HFFc6 (cell line): ENCODE measurements at regions not wholly inside any gene's neighbourhood (a gene's known extent, or its start where the extent isn't known, plus 50 kb on each side); places are given as distances from the start of the nearest gene placed in this dataset.
"Not testable (repeated sequence)": the region's sequence is repeated elsewhere in the genome, so short reads cannot be mapped to it uniquely, and the experiment has no call there.

ENCODE experiments used
- DNase-seq: peaks from one replicate; pipeline ENCODE4 v3.0.0-alpha.2; 2018
- H3K27ac Mint-ChIP-seq: 2 replicates; pipeline ENCODE4 v1.8.0; 2020; ENCODE audit warnings: mild to moderate bottlenecking, mixed read lengths
- H3K27me3 Mint-ChIP-seq: 2 replicates; pipeline ENCODE4 v1.8.0; 2021; ENCODE audit warnings: mild to moderate bottlenecking, moderate library complexity, mixed read lengths; ENCODE audit not compliant: insufficient read depth
- H3K36me3 Mint-ChIP-seq: 2 replicates; pipeline ENCODE4 v1.8.0; 2021; ENCODE audit warnings: low read depth, mixed read lengths
- H3K4me1 Mint-ChIP-seq: 2 replicates; pipeline ENCODE4 v1.8.0; 2020; ENCODE audit warnings: low read depth, mixed read lengths
- H3K4me3 Mint-ChIP-seq: 2 replicates; pipeline ENCODE4 v1.8.0; 2020; ENCODE audit warnings: mild to moderate bottlenecking, moderate library complexity, mixed read lengths
- H3K9me3 Mint-ChIP-seq: 2 replicates; pipeline ENCODE4 v1.8.0; 2020; ENCODE audit warnings: mild to moderate bottlenecking, mixed read lengths
- TF ChIP-seq, protein P1 (sequence below): fragments of 200-600 bp; sonication (generic); IDR thresholded peaks from 2 replicates; pipeline ENCODE4 v1.5.0; 2021; ENCODE audit warnings: antibody characterized with exemption, mild to moderate bottlenecking

DNA sequence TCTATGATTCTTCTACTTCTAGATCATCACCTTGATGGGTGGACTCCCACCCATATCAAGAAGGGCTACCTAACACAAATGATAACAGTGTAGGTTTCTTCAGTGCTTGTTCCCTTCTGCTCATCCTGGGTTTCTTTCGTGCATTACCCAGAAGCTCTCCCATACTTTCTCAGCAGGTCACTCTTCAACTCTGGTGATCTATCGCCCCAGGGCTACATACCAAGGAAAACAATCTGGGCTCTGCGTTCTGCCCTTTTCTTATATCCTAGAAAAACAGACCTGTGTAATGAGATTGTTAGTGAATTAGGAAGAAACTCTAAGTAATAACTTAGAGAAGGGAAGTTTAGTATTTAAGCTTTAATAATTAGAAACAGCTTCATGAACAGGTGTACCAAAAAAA lies 370.6 kb upstream of the SPAG17 start:
- TF ChIP-seq, protein P1, sequence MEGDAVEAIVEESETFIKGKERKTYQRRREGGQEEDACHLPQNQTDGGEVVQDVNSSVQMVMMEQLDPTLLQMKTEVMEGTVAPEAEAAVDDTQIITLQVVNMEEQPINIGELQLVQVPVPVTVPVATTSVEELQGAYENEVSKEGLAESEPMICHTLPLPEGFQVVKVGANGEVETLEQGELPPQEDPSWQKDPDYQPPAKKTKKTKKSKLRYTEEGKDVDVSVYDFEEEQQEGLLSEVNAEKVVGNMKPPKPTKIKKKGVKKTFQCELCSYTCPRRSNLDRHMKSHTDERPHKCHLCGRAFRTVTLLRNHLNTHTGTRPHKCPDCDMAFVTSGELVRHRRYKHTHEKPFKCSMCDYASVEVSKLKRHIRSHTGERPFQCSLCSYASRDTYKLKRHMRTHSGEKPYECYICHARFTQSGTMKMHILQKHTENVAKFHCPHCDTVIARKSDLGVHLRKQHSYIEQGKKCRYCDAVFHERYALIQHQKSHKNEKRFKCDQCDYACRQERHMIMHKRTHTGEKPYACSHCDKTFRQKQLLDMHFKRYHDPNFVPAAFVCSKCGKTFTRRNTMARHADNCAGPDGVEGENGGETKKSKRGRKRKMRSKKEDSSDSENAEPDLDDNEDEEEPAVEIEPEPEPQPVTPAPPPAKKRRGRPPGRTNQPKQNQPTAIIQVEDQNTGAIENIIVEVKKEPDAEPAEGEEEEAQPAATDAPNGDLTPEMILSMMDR = no peak
- Mint-ChIP-seq H3K27me3 (no peaks in the 10 kb centered on the region), H3K9me3 (peaks cover 2% of the 10 kb centered on the region), H3K4me3 (no peak overlapping the region), H3K4me1 (no peaks in the 10 kb centered on the region), H3K36me3 (peaks cover 2% of the 10 kb centered on the region; the same call in 1 of the 2 replicates), H3K27ac (no peak overlapping the region)
- no peak for DNase-seq

GRCh38 chr1:118535901-118536300 lies 350.9 kb upstream of the SPAG17 start:
- Mint-ChIP-seq H3K27ac (no peak overlapping the region), H3K9me3 (0 out of 2 replicates have a peak, but pooled peaks cover 7% of the 10 kb centered on the region), H3K27me3 (peaks cover 2% of the 10 kb centered on the region), H3K4me3 (no peak overlapping the region), H3K36me3 (no peaks in the 10 kb centered on the region), H3K4me1 (no peaks in the 10 kb centered on the region)
- TF ChIP-seq, protein P1 = no peak
- DNase-seq = no peak

GRCh38 chr1:118511922-118512321 lies 326.9 kb upstream of the SPAG17 start:
- H3K4me3 Mint-ChIP-seq, H3K27me3 Mint-ChIP-seq, H3K27ac Mint-ChIP-seq, H3K36me3 Mint-ChIP-seq, DNase-seq, H3K4me1 Mint-ChIP-seq: not testable (repeated sequence)
- H3K9me3 Mint-ChIP-seq = peaks cover 27% of the 10 kb centered on the region

DNA sequence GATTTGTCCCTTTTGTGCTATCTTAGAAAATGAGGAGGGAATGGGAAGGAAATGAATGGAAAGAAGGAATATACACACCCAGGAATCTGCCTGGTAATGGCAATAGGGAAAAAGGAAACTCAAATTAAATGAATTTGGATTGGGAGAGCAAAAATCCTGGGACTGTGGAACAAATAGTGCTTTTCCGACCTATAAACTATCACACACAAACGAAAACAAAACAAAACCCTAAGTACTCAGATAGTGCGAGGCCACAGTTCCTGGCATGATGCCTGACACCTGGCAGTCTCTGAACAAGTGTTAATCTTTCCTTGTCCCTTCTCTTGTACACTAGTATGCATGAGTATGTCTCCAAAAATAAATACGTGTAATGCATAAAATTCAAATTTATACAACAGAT lies 319.8 kb upstream of the SPAG17 start:
- no peaks in the 10 kb centered on the region for H3K9me3 Mint-ChIP-seq
- no peak for DNase-seq
- H3K4me3 Mint-ChIP-seq = no peak overlapping the region
- H3K36me3 Mint-ChIP-seq = no peaks in the 10 kb centered on the region
- H3K27ac Mint-ChIP-seq = no peak overlapping the region
- no peaks in the 10 kb centered on the region for H3K4me1 Mint-ChIP-seq
- TF ChIP-seq, protein P1 = no peak
- H3K27me3 Mint-ChIP-seq = peaks cover 5% of the 10 kb centered on the region

DNA sequence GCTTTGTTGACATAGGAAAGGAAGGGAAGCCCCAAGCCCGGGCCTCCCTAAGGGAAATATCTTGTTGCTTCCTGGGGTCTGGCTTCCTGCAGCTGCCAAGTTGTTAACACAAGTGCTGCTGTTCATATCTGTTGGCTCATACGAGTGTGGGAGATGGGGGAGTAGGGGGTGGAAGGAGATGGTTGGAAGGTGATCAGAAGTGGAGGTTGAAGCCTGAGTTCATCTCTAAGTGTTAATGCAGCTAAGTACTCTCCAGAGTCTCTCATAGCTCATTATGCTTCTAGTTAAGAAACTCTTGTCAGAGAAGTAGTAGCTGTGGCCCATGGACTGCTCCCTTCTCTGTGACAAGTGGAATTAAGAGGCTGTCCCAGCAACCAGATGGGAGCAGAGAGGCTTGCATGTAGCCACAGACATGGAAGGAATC lies 319.2 kb upstream of the SPAG17 start:
- H3K4me3 Mint-ChIP-seq = no peak overlapping the region
- peaks cover 5% of the 10 kb centered on the region for H3K27me3 Mint-ChIP-seq

DNA sequence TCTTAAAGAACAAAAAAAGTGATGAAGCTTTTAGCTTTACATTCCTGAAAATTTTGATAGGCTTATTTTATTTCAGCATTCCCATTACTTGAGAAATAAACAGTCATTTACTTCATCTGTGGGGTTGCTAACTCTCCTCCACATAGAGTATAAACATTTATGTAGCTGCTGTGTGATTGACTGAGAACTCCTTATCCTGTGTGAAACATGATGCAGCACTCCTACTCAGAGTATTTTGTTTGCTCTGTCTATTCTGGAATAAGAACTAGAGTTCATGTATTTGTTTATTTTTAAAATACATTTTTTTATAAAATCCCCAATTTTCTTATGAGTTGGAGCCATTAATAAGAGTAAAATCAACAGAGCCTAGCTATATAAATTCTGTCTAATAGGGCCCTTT lies 318.7 kb upstream of the SPAG17 start:
- Mint-ChIP-seq H3K27me3 (peaks cover 5% of the 10 kb centered on the region), H3K9me3 (no peaks in the 10 kb centered on the region), H3K36me3 (no peaks in the 10 kb centered on the region)

More for the DNA sequence above, 319.2 kb upstream of the SPAG17 start:
- Mint-ChIP-seq H3K36me3 (no peaks in the 10 kb centered on the region), H3K9me3 (no peaks in the 10 kb centered on the region), H3K27ac (no peak overlapping the region), H3K4me1 (no peaks in the 10 kb centered on the region)
- TF ChIP-seq, protein P1 = no peak
- DNase-seq = no peak

More for the DNA sequence above, 318.7 kb upstream of the SPAG17 start:
- Mint-ChIP-seq H3K27ac (no peak overlapping the region), H3K4me1 (no peaks in the 10 kb centered on the region), H3K4me3 (no peak overlapping the region)
- TF ChIP-seq, protein P1 = no peak
- DNase-seq = no peak
